Gastroesophageal sphincter (tissue), 4 donors: ENCODE measurements at regions not wholly inside any gene's neighbourhood (a gene's known extent, or its start where the extent isn't known, plus 50 kb on each side); places are given as distances from the start of the nearest gene placed in this dataset.

Source experiments
- ATAC-seq: fragments of 150-250 bp; one replicate; pipeline ENCODE4 v1.9.1; 2016; ENCODE audit warnings: mild to moderate bottlenecking, moderate library complexity
- H3K27ac ChIP-seq, 4 donors: fragments of 200-600 bp; sonication (generic) in 3 of 4; 1 replicate in 3 of 4; 2 replicates in 1 of 4; pipeline ENCODE4 v1.5.1; 2016 to 2019
- H3K27me3 ChIP-seq: fragments of 200-600 bp; sonication (generic); one replicate; pipeline ENCODE4 v1.5.1; 2019
- H3K36me3 ChIP-seq, 2 donors: fragments of 200-600 bp; sonication (generic); one replicate each; pipeline ENCODE4 v1.5.1; 2019; ENCODE audit warnings: control low read depth in 1 of 2
- H3K4me1 ChIP-seq, 3 donors: fragments of 200-600 bp; sonication (generic); 1 replicate in 2 of 3; 2 replicates in 1 of 3; pipeline ENCODE4 v1.5.1; 2016 to 2019; ENCODE audit warnings: control low read depth in 2 of 3
- H3K4me3 ChIP-seq, 2 donors: fragments of 200-600 bp; sonication (generic); one replicate each; pipeline ENCODE4 v1.5.1; 2019; ENCODE audit warnings: mild to moderate bottlenecking in 1 of 2, moderate library complexity in 1 of 2
- H3K9me3 ChIP-seq, 3 donors: fragments of 200-600 bp; sonication (generic); one replicate each; pipeline ENCODE4 v1.5.1; 2017 to 2019; ENCODE audit warnings: control low read depth in 2 of 3
- EP300 ChIP-seq: sonication (generic); formaldehyde crosslinking; IDR thresholded peaks from one replicate; pipeline ENCODE4 v1.6.1; 2017; ENCODE audit warnings: antibody characterized with exemption, mild to moderate bottlenecking
- POLR2A ChIP-seq, 2 donors: fragments of 450-650 bp; IDR thresholded peaks; one replicate each; pipeline ENCODE4 v1.6.1; 2017; ENCODE audit warnings: antibody characterized with exemption in 2 of 2, mild to moderate bottlenecking in 2 of 2, moderate library complexity in 1 of 2
- POLR2AphosphoS5 ChIP-seq: sonication (generic); formaldehyde crosslinking; IDR thresholded peaks from one replicate; pipeline ENCODE4 v1.6.1; 2017; ENCODE audit warnings: antibody characterized with exemption
- WGBS, 2 donors: methylation state at CpG; one replicate each; pipeline ENCODE4 v1.1.5; 2018; ENCODE audit warnings: low coverage in 1 of 2; 5-methylcytosine and 5-hydroxymethylcytosine counted together
- TF ChIP-seq, protein P1 (sequence below), 4 experiments: fragments of 200-600 bp in 2 of 4; fragments of 450-650 bp in 2 of 4; sonication (generic) in 1 of 4; IDR thresholded peaks; one replicate each; pipeline ENCODE4 v1.5.1; 2017 to 2019; ENCODE audit warnings: antibody characterized with exemption in 4 of 4, mild to moderate bottlenecking in 2 of 4, moderate library complexity in 2 of 4

DNA sequence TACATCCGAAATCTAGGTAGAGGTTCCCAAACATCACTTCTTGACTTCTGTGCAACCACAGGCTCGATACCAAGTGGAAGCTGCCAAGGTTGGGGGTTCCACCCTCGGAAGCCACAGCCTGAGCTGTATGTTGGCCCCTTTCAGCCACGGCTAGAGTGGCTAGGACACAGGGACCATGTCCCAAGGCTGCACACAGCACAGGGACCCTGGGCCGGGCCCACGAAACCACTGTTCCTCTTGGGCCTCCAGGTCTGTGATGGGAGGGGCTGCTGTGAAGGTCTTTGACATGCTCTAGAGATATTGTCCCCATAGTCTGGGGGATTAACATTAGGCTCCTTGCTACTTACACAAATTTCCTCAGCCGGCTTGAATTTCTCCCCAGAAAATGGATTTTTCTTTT lies 460.6 kb downstream of the ISL1 start:
- no peaks in the 10 kb centered on the region for H3K36me3 ChIP-seq
- TF ChIP-seq POLR2AphosphoS5 (no peak), EP300 (no peak), POLR2A (IDR thresholded peaks at IDR 0.05) (no peak)
- TF ChIP-seq, protein P1, sequence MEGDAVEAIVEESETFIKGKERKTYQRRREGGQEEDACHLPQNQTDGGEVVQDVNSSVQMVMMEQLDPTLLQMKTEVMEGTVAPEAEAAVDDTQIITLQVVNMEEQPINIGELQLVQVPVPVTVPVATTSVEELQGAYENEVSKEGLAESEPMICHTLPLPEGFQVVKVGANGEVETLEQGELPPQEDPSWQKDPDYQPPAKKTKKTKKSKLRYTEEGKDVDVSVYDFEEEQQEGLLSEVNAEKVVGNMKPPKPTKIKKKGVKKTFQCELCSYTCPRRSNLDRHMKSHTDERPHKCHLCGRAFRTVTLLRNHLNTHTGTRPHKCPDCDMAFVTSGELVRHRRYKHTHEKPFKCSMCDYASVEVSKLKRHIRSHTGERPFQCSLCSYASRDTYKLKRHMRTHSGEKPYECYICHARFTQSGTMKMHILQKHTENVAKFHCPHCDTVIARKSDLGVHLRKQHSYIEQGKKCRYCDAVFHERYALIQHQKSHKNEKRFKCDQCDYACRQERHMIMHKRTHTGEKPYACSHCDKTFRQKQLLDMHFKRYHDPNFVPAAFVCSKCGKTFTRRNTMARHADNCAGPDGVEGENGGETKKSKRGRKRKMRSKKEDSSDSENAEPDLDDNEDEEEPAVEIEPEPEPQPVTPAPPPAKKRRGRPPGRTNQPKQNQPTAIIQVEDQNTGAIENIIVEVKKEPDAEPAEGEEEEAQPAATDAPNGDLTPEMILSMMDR (IDR thresholded peaks at IDR 0.05) = no peak
- no peak overlapping the region for H3K4me3 ChIP-seq
- no peak for ATAC-seq
- no peaks in the 10 kb centered on the region for H3K9me3 ChIP-seq
- H3K4me1 ChIP-seq = no peaks in the 10 kb centered on the region
- H3K27me3 ChIP-seq = no peaks in the 10 kb centered on the region
- H3K27ac ChIP-seq = no peak overlapping the region
- 100% methylated on average over 1 of the region's 7 CpGs for WGBS, 2 donors

DNA sequence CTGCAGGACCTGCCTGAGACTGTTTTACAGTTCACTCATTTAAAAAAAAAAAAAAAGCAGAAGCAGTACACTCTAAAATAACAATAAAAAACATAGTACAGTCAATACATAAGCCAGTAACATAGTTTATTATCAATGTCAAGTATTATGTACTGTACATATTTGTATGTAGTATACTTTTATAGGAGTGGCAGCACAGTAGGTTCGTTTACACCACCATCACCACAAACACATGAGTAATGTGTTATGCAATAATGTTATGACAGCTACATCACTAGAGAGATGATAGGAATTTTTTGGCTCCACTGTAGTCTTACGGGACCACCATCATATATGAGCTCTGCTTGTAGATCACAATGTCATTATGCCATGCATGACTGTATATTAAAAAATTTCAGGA lies 462.8 kb downstream of the ISL1 start:
- ATAC-seq = no peak
- WGBS, 2 donors = 73 to 81% methylated on average over 2 of the region's 2 CpGs
- Histone ChIP-seq H3K27ac (no peak overlapping the region), H3K9me3 (no peaks in the 10 kb centered on the region), H3K4me1 (no peaks in the 10 kb centered on the region), H3K36me3 (no peaks in the 10 kb centered on the region), H3K4me3 (no peak overlapping the region), H3K27me3 (no peaks in the 10 kb centered on the region)
- TF ChIP-seq POLR2AphosphoS5 (no peak), POLR2A (IDR thresholded peaks at IDR 0.05) (no peak), EP300 (no peak)
- TF ChIP-seq, protein P1 (IDR thresholded peaks at IDR 0.05) = no peak

DNA sequence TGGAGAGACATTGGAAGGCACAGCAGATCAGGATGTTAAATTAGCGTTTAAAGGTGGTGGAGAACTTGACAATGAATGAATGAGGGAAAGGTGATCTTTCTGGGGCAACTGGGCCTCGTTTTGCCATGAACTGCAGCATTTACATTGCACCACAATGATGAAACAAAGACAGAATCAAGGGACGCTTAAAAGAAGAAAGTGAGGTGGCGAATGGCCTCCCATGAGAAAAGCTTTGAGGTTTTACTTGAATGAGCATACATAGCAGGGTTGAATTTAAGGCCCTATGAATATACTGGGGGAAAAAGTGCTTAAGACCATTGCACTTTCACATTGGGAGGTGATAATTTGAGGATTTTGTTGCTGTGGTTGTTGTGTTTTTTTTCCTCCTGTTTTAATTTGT lies 476.4 kb downstream of the ISL1 start:
- Histone ChIP-seq H3K27ac (no peak overlapping the region), H3K4me3 (no peak overlapping the region), H3K27me3 (no peaks in the 10 kb centered on the region), H3K36me3 (no peaks in the 10 kb centered on the region), H3K4me1 (no peaks in the 10 kb centered on the region), H3K9me3 (no peaks in the 10 kb centered on the region)
- 45 to 66% methylated on average over 3 to 4 of the region's 4 CpGs for WGBS, 2 donors
- TF ChIP-seq POLR2A (IDR thresholded peaks at IDR 0.05) = no peak
- ATAC-seq = no peak

DNA sequence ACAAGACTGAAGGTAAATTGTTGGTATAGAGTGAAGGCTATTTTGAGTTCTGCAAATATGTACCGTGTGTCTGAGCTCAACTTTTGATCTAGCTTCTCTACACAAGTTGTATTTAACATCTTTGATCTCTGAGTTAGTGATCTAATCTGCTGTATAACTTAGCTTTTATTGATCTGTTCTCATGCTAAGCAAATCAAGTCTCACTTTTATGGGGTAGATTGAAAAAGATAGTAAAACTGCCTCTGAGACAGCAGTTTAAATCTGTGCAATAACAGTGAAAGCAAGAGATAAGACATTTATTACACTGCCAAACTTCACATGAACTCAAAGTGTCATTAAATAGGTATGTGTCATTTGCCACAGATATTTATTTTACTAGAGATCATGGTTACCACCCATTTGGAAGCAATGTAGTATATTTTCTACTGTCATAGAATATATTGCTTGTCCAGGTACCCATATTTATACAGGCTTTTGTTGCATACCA lies 477.3 kb downstream of the ISL1 start:
- 29 to 43% methylated on average over 1 of the region's 1 CpG for WGBS, 2 donors
- Histone ChIP-seq H3K4me3 (no peak overlapping the region), H3K27ac (no peak overlapping the region), H3K4me1 (no peaks in the 10 kb centered on the region), H3K9me3 (no peaks in the 10 kb centered on the region), H3K36me3 (no peaks in the 10 kb centered on the region), H3K27me3 (no peaks in the 10 kb centered on the region)
- no peak for TF ChIP-seq POLR2A (IDR thresholded peaks at IDR 0.05)
- no peak for TF ChIP-seq EP300
- no peak for TF ChIP-seq POLR2AphosphoS5
- TF ChIP-seq, protein P1 (IDR thresholded peaks at IDR 0.05) = no peak
- no peak for ATAC-seq

DNA sequence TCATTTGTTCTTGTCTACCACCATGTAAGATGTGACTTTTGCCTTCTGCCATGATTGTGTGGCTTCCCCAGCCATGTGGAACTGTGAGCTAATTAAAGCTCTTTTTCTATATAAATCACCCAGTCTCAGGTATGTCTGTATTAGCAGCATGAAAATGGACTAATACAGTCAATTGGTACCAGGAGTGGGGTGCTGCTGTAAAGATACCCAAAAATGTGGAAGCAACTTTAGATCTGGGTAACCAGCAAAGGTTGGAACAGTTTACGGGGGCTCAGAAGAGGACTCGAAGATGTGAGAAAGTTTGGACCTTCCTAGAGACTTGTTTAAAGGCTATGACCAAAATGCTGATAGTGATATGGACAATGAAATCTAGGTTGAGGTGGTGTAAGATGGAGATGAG lies 488.9 kb downstream of the ISL1 start:
- no peak for ATAC-seq
- no peak overlapping the region for H3K27ac ChIP-seq
- no peak for TF ChIP-seq POLR2A (IDR thresholded peaks at IDR 0.05)
- no peak for TF ChIP-seq POLR2AphosphoS5
- no peak for TF ChIP-seq EP300
- TF ChIP-seq, protein P1 (IDR thresholded peaks at IDR 0.05) = no peak
- no peaks in the 10 kb centered on the region for H3K4me1 ChIP-seq
- no peaks in the 10 kb centered on the region for H3K27me3 ChIP-seq
- peaks cover 0 to 32% (median 0%) of the 10 kb centered on the region in 3 donors for H3K9me3 ChIP-seq
- 87% methylated on average over 2 of the region's 2 CpGs; no CpG with 5 or more reads in 1 of the 2 donors for WGBS, 2 donors
- H3K36me3 ChIP-seq = no peaks in the 10 kb centered on the region
- H3K4me3 ChIP-seq = no peak overlapping the region

DNA sequence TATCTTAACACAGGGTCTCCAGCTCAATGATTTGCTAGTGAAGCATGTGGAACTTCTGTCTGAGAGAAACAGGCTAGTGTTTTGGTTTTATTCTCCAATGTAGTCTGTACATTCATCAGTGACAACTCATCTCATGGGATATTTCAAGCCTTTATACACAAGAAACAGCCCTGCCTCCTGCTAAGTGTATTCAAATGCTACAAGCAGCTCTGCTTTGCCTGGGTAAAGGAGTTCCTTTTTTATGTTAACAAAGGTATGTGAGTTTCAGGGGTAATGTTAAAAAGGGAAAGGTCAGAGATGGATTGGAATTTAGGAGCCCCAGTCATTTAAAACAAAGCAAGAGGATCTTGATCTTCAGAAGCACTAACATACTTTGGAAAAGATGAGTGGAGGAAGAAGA lies 498.7 kb downstream of the ISL1 start:
- TF ChIP-seq POLR2A (IDR thresholded peaks at IDR 0.05) (no peak), EP300 (no peak), POLR2AphosphoS5 (no peak)
- TF ChIP-seq, protein P1 (IDR thresholded peaks at IDR 0.05) = no peak
- H3K36me3 ChIP-seq = no peaks in the 10 kb centered on the region
- H3K4me1 ChIP-seq = no peaks in the 10 kb centered on the region
- no peaks in the 10 kb centered on the region for H3K27me3 ChIP-seq
- ATAC-seq = no peak
- H3K9me3 ChIP-seq = no peaks in the 10 kb centered on the region
- no peak overlapping the region for H3K27ac ChIP-seq
- no peak overlapping the region for H3K4me3 ChIP-seq
